ENCODE measurements at regions not wholly inside any gene's neighbourhood (a gene's known extent, or its start where the extent isn't known, plus 50 kb on each side); places are given as distances from the start of the nearest gene placed in this dataset.

- no peaks in the 10 kb centered on the region for H3K9me3 ChIP-seq (ENCODE audit: low read length)
- H3K4me1 ChIP-seq (ENCODE audit: insufficient read depth, low read length) = no peaks in the 10 kb centered on the region
- no TSS peak for BruUV-seq (replicated peaks)
- ChIA-PET POLR2A (ENCODE audit: unreplicated experiment) (no interaction called here), CTCF (no interaction called here)
- TF ChIP-seq CTCF (conservative IDR thresholded peaks at IDR 0.05; ENCODE audit: low read depth, low read length) = no peak
- TF ChIP-seq EZH2 (IDR thresholded peaks at IDR 0.05; ENCODE audit: low read length, unreplicated experiment) = no peak
- TF ChIP-seq EZH2phosphoT487 (IDR thresholded peaks at IDR 0.05; ENCODE audit: borderline replicate concordance, low read length) = no peak
- no peak for DNase-seq
- no peaks in the 10 kb centered on the region for H3K27me3 ChIP-seq (ENCODE audit: low read length)
- H3K36me3 ChIP-seq (ENCODE audit: low read depth, low read length) = no peaks in the 10 kb centered on the region
- H3K27ac ChIP-seq (ENCODE audit: low read length) = no peak overlapping the region
- H3K79me2 ChIP-seq (ENCODE audit: low read length) = no peaks in the 10 kb centered on the region
- no peak overlapping the region for H3K4me3 ChIP-seq (ENCODE audit: low read length)
- no peak for ATAC-seq
- H2AFZ ChIP-seq (ENCODE audit: low read length) = no peak overlapping the region
- H3K4me2 ChIP-seq (ENCODE audit: low read length) = no peak overlapping the region
- no peaks in the 10 kb centered on the region for H3F3A ChIP-seq (ENCODE audit: low read length, unreplicated experiment)
- intact Hi-C loops (cut with micrococcal nuclease) = no loop called here
- no peaks in the 10 kb centered on the region for H4K20me1 ChIP-seq (ENCODE audit: low read length)
- no peaks in the 10 kb centered on the region for H3K9me2 ChIP-seq (replicated peaks; ENCODE audit: low read length)
- H3K9ac ChIP-seq (ENCODE audit: low read length) = no peak overlapping the region
These were observed 602.3 kb upstream of the MGMT start for GRCh38 chr10:128864554-128865295.

- intact Hi-C loops (cut with micrococcal nuclease) = no loop called here
- Histone ChIP-seq H3K79me2 (ENCODE audit: low read length) (no peaks in the 10 kb centered on the region), H3K27ac (ENCODE audit: low read length) (no peak overlapping the region), H3K4me1 (ENCODE audit: insufficient read depth, low read length) (no peaks in the 10 kb centered on the region), H2AFZ (ENCODE audit: low read length) (no peak overlapping the region), H3F3A (ENCODE audit: low read length, unreplicated experiment) (no peaks in the 10 kb centered on the region), H4K20me1 (ENCODE audit: low read length) (no peaks in the 10 kb centered on the region), H3K9ac (ENCODE audit: low read length) (no peak overlapping the region), H3K27me3 (ENCODE audit: low read length) (no peaks in the 10 kb centered on the region), H3K36me3 (ENCODE audit: low read depth, low read length) (no peaks in the 10 kb centered on the region), H3K4me2 (ENCODE audit: low read length) (no peak overlapping the region), H3K9me3 (ENCODE audit: low read length) (no peaks in the 10 kb centered on the region), H3K4me3 (ENCODE audit: low read length) (no peak overlapping the region), H3K9me2 (replicated peaks; ENCODE audit: low read length) (no peaks in the 10 kb centered on the region)
- DNase-seq (no peak), ATAC-seq (no peak)
- ChIA-PET POLR2A (ENCODE audit: unreplicated experiment) (no interaction called here), CTCF (no interaction called here)
- BruUV-seq (replicated peaks) = no TSS peak
- TF ChIP-seq CTCF (conservative IDR thresholded peaks at IDR 0.05; ENCODE audit: low read depth, low read length) = no peak
- no peak for TF ChIP-seq EZH2 (IDR thresholded peaks at IDR 0.05; ENCODE audit: low read length, unreplicated experiment)
- TF ChIP-seq EZH2phosphoT487 (IDR thresholded peaks at IDR 0.05; ENCODE audit: borderline replicate concordance, low read length) = no peak
These were observed 601.4 kb upstream of the MGMT start for GRCh38 chr10:128865436-128866195.

DNA sequence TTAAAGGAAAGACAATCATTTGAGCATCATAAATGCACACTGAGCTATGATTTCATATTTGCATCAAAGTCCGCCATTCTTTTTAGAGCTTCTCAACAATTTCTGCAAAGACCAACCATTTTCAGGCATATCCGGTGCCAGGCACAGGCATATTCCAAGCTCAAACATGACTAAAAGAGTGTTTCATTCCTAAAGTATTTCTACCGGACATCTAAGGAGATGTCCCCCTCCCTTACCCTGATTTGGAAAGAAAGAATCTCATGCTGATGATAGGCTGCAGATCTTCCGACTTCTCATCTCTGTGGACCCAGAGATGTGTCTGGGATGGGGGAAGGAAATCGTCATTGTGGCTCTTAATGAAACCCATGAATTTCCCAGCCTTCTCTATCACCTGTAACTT lies 600.5 kb upstream of the MGMT start:
- Histone ChIP-seq H3K79me2 (ENCODE audit: low read length) (no peaks in the 10 kb centered on the region), H3K27me3 (ENCODE audit: low read length) (no peaks in the 10 kb centered on the region), H3F3A (ENCODE audit: low read length, unreplicated experiment) (no peaks in the 10 kb centered on the region), H3K9ac (ENCODE audit: low read length) (no peak overlapping the region), H3K4me1 (ENCODE audit: insufficient read depth, low read length) (no peaks in the 10 kb centered on the region), H4K20me1 (ENCODE audit: low read length) (no peaks in the 10 kb centered on the region), H3K4me3 (ENCODE audit: low read length) (no peak overlapping the region), H3K4me2 (ENCODE audit: low read length) (no peak overlapping the region), H3K9me2 (replicated peaks; ENCODE audit: low read length) (no peaks in the 10 kb centered on the region), H3K36me3 (ENCODE audit: low read depth, low read length) (no peaks in the 10 kb centered on the region), H3K9me3 (ENCODE audit: low read length) (no peaks in the 10 kb centered on the region), H2AFZ (ENCODE audit: low read length) (no peak overlapping the region), H3K27ac (ENCODE audit: low read length) (no peak overlapping the region)
- BruUV-seq (replicated peaks) = no TSS peak
- DNase-seq (no peak), ATAC-seq (no peak)
- POLR2A ChIA-PET (ENCODE audit: unreplicated experiment) = no interaction called here
- CTCF ChIA-PET = no interaction called here
- no peak for TF ChIP-seq EZH2phosphoT487 (IDR thresholded peaks at IDR 0.05; ENCODE audit: borderline replicate concordance, low read length)
- no peak for TF ChIP-seq EZH2 (IDR thresholded peaks at IDR 0.05; ENCODE audit: low read length, unreplicated experiment)
- TF ChIP-seq CTCF (conservative IDR thresholded peaks at IDR 0.05; ENCODE audit: low read depth, low read length) = no peak
- intact Hi-C loops (cut with micrococcal nuclease) = no loop called here

Data from PC-3 (cell line).